Gastroesophageal sphincter (tissue), 4 donors: ENCODE measurements at regions not wholly inside any gene's neighbourhood (a gene's known extent, or its start where the extent isn't known, plus 50 kb on each side); places are given as distances from the start of the nearest gene placed in this dataset.

ENCODE experiments used
- ATAC-seq: fragments of 150-250 bp; one replicate; pipeline ENCODE4 v1.9.1; 2016; ENCODE audit warnings: mild to moderate bottlenecking, moderate library complexity
- H3K27ac ChIP-seq, 4 donors: fragments of 200-600 bp; sonication (generic) in 3 of 4; 1 replicate in 3 of 4; 2 replicates in 1 of 4; pipeline ENCODE4 v1.5.1; 2016 to 2019
- H3K27me3 ChIP-seq: fragments of 200-600 bp; sonication (generic); one replicate; pipeline ENCODE4 v1.5.1; 2019
- H3K36me3 ChIP-seq, 2 donors: fragments of 200-600 bp; sonication (generic); one replicate each; pipeline ENCODE4 v1.5.1; 2019; ENCODE audit warnings: control low read depth in 1 of 2
- H3K4me1 ChIP-seq, 3 donors: fragments of 200-600 bp; sonication (generic); 1 replicate in 2 of 3; 2 replicates in 1 of 3; pipeline ENCODE4 v1.5.1; 2016 to 2019; ENCODE audit warnings: control low read depth in 2 of 3
- H3K4me3 ChIP-seq, 2 donors: fragments of 200-600 bp; sonication (generic); one replicate each; pipeline ENCODE4 v1.5.1; 2019; ENCODE audit warnings: mild to moderate bottlenecking in 1 of 2, moderate library complexity in 1 of 2
- H3K9me3 ChIP-seq, 3 donors: fragments of 200-600 bp; sonication (generic); one replicate each; pipeline ENCODE4 v1.5.1; 2017 to 2019; ENCODE audit warnings: control low read depth in 2 of 3
- CTCF ChIP-seq, 4 experiments: fragments of 200-600 bp in 2 of 4; fragments of 450-650 bp in 2 of 4; sonication (generic) in 1 of 4; IDR thresholded peaks; one replicate each; pipeline ENCODE4 v1.5.1; 2017 to 2019; ENCODE audit warnings: antibody characterized with exemption in 4 of 4, mild to moderate bottlenecking in 2 of 4, moderate library complexity in 2 of 4
- EP300 ChIP-seq: sonication (generic); formaldehyde crosslinking; IDR thresholded peaks from one replicate; pipeline ENCODE4 v1.6.1; 2017; ENCODE audit warnings: antibody characterized with exemption, mild to moderate bottlenecking
- POLR2A ChIP-seq, 2 donors: fragments of 450-650 bp; IDR thresholded peaks; one replicate each; pipeline ENCODE4 v1.6.1; 2017; ENCODE audit warnings: antibody characterized with exemption in 2 of 2, mild to moderate bottlenecking in 2 of 2, moderate library complexity in 1 of 2
- POLR2AphosphoS5 ChIP-seq: sonication (generic); formaldehyde crosslinking; IDR thresholded peaks from one replicate; pipeline ENCODE4 v1.6.1; 2017; ENCODE audit warnings: antibody characterized with exemption
- WGBS, 2 donors: methylation state at CpG; one replicate each; pipeline ENCODE4 v1.1.5; 2018; ENCODE audit warnings: low coverage in 1 of 2; 5-methylcytosine and 5-hydroxymethylcytosine counted together

- Histone ChIP-seq H3K9me3 (peaks cover 0 to 13% (median 0%) of the 10 kb centered on the region in 3 donors), H3K27me3 (no peaks in the 10 kb centered on the region), H3K4me3 (no peak overlapping the region), H3K36me3 (no peaks in the 10 kb centered on the region), H3K4me1 (no peaks in the 10 kb centered on the region), H3K27ac (no peak overlapping the region)
- TF ChIP-seq CTCF (IDR thresholded peaks at IDR 0.05): no peak
- no peak for TF ChIP-seq POLR2AphosphoS5
- no peak for TF ChIP-seq POLR2A (IDR thresholded peaks at IDR 0.05)
- no peak for TF ChIP-seq EP300
- ATAC-seq: no peak
- 82 to 100% methylated on average over 1 of the region's 1 CpG for WGBS, 2 donors
Observed at GRCh38 chr13:32914686-32915085, 101.5 kb upstream of the KL start.

GRCh38 chr13:32917504-32917903 is 98.7 kb upstream of the KL start:
- no peak overlapping the region for H3K27ac ChIP-seq
- no peak for TF ChIP-seq POLR2AphosphoS5
- no peak for TF ChIP-seq EP300
- no peak for TF ChIP-seq CTCF (IDR thresholded peaks at IDR 0.05)
- TF ChIP-seq POLR2A (IDR thresholded peaks at IDR 0.05): no peak
- no peaks in the 10 kb centered on the region for H3K4me1 ChIP-seq
- H3K36me3 ChIP-seq: no peaks in the 10 kb centered on the region
- no peak overlapping the region for H3K4me3 ChIP-seq
- ATAC-seq: no peak
- WGBS, 2 donors: 77 to 80% methylated on average over 2 of the region's 2 CpGs
- H3K27me3 ChIP-seq: no peaks in the 10 kb centered on the region
- peaks cover 0 to 13% (median 0%) of the 10 kb centered on the region in 3 donors for H3K9me3 ChIP-seq

GRCh38 chr13:32923725-32924124 is 92.5 kb upstream of the KL start:
- no peaks in the 10 kb centered on the region for H3K36me3 ChIP-seq
- H3K9me3 ChIP-seq: peaks cover 0 to 5% (median 0%) of the 10 kb centered on the region in 3 donors
- ATAC-seq: no peak
- H3K27me3 ChIP-seq: no peaks in the 10 kb centered on the region
- WGBS, 2 donors: 86 to 100% methylated on average over 1 of the region's 1 CpG
- no peak for TF ChIP-seq POLR2A (IDR thresholded peaks at IDR 0.05)
- no peak for TF ChIP-seq POLR2AphosphoS5
- TF ChIP-seq EP300: no peak
- TF ChIP-seq CTCF (IDR thresholded peaks at IDR 0.05): no peak
- no peak overlapping the region for H3K27ac ChIP-seq
- H3K4me3 ChIP-seq: no peak overlapping the region
- H3K4me1 ChIP-seq: no peaks in the 10 kb centered on the region

- 45 to 67% methylated on average over 1 to 3 of the region's 3 CpGs for WGBS, 2 donors
- ATAC-seq: no peak
Observed at GRCh38 chr13:32924886-32925285, 91.3 kb upstream of the KL start.

More at GRCh38 chr13:32924886-32925285, 91.3 kb upstream of the KL start:
- Histone ChIP-seq H3K9me3 (peaks cover 0 to 5% (median 0%) of the 10 kb centered on the region in 3 donors), H3K4me3 (no peak overlapping the region), H3K36me3 (no peaks in the 10 kb centered on the region), H3K27me3 (no peaks in the 10 kb centered on the region), H3K27ac (no peak overlapping the region), H3K4me1 (no peaks in the 10 kb centered on the region)
- no peak for TF ChIP-seq EP300
- TF ChIP-seq POLR2AphosphoS5: no peak
- TF ChIP-seq POLR2A (IDR thresholded peaks at IDR 0.05): no peak
- no peak for TF ChIP-seq CTCF (IDR thresholded peaks at IDR 0.05)
